Common myeloid progenitor, CD34-positive (primary cell): ENCODE measurements at regions not wholly inside any gene's neighbourhood (a gene's known extent, or its start where the extent isn't known, plus 50 kb on each side); places are given as distances from the start of the nearest gene placed in this dataset.

Source experiments
- CTCF ChIA-PET: fragments of 350-600 bp; sonication (Branson Sonifier 250); formaldehyde crosslinking; loops from one replicate; lab custom pipeline; 2021; ENCODE audit warnings: antibody characterized with exemption; lab: Charles Lee
- POLR2A ChIA-PET: fragments of 350-600 bp; sonication (Branson Sonifier 250); formaldehyde crosslinking; loops from one replicate; lab custom pipeline; 2021; ENCODE audit warnings: antibody characterized with exemption; lab: Charles Lee
- DNase-seq, 3 donors: peaks; one replicate each; pipeline versions ENCODE4 v3.0.0 to v3.0.0-alpha.2; 2013
- H3K27ac ChIP-seq, 2 experiments: 1 replicate in 1 of 2; 2 replicates in 1 of 2; pipeline ENCODE4 v1.7.0; 2013; ENCODE audit warnings: inconsistent platforms in 2 of 2, low read length in 2 of 2, mild to moderate bottlenecking in 2 of 2, low read depth in 1 of 2, moderate library complexity in 1 of 2; ENCODE audit not compliant: severe bottlenecking in 2 of 2, insufficient read depth in 1 of 2, poor library complexity in 1 of 2
- H3K27me3 ChIP-seq, 5 experiments: replicated peaks in 2 of 5; 1 replicate in 3 of 5; 2 replicates in 2 of 5; pipeline versions ENCODE4 v1.6.1 to v1.7.0; 2013; ENCODE audit warnings: low read length in 4 of 5, mild to moderate bottlenecking in 2 of 5, moderate library complexity in 2 of 5, inconsistent platforms in 1 of 5; ENCODE audit not compliant: insufficient read depth in 5 of 5, control insufficient read depth in 4 of 5
- H3K36me3 ChIP-seq, 4 experiments: 1 replicate in 2 of 4; 2 replicates in 2 of 4; pipeline versions ENCODE4 v1.6.1 to v1.7.0; 2013; ENCODE audit warnings: low read length in 3 of 4, control low read depth in 1 of 4, mild to moderate bottlenecking in 1 of 4; ENCODE audit not compliant: control insufficient read depth in 4 of 4, insufficient read depth in 4 of 4
- H3K4me1 ChIP-seq, 4 experiments: 1 replicate in 3 of 4; 2 replicates in 1 of 4; pipeline versions ENCODE4 v1.6.1 to v1.7.1; 2013; ENCODE audit warnings: low read length in 3 of 4, mild to moderate bottlenecking in 3 of 4, control low read depth in 1 of 4, inconsistent platforms in 1 of 4, moderate library complexity in 1 of 4; ENCODE audit not compliant: control insufficient read depth in 4 of 4, insufficient read depth in 4 of 4; ENCODE audit errors: control extremely low read depth in 1 of 4
- H3K4me3 ChIP-seq, 7 experiments: 1 replicate in 4 of 7; 2 replicates in 3 of 7; pipeline versions ENCODE4 v1.5.1 to v1.7.0; 2013; ENCODE audit warnings: mild to moderate bottlenecking in 7 of 7, low read length in 6 of 7, moderate library complexity in 6 of 7, inconsistent platforms in 2 of 7, low read depth in 2 of 7, control low read depth in 1 of 7; ENCODE audit not compliant: insufficient read depth in 4 of 7, control insufficient read depth in 1 of 7; ENCODE audit errors: extremely low read depth in 1 of 7
- H3K9me3 ChIP-seq, 5 experiments: 1 replicate in 4 of 5; 2 replicates in 1 of 5; pipeline versions ENCODE4 v1.6.1 to v1.7.1; 2013; ENCODE audit warnings: low read length in 4 of 5, mild to moderate bottlenecking in 2 of 5, inconsistent platforms in 1 of 5, low read depth in 1 of 5, moderate library complexity in 1 of 5; ENCODE audit not compliant: control insufficient read depth in 4 of 5, insufficient read depth in 2 of 5; ENCODE audit errors: control extremely low read depth in 1 of 5
- WGBS: methylation state at CpG from one replicate; pipeline ENCODE4 v1.1.5; 2013; ENCODE audit not compliant: insufficient coverage; 5-methylcytosine and 5-hydroxymethylcytosine counted together

DNA sequence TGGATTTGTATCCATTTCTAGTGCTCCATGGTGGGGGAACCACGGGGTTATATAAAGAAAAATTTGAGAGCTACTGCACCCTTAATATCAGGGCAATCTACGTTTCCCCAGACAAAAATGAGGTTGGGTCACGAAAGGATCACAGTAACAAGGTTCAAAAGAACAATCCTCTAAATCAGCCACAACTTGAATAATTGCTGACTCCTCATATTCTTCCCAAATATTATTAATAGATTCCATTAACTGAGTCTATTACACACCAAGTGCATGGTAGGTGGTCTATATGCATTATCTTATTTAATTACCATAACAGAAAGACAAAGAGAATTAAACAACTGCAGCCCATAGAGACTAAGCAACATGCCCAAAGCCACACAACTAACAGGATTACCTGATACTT is 438.2 kb downstream of the ETNK1 start:
- H3K9me3 ChIP-seq = no peaks in the 10 kb centered on the region
- no peak overlapping the region for H3K4me3 ChIP-seq
- no peaks in the 10 kb centered on the region for H3K36me3 ChIP-seq
- no peak for DNase-seq
- ChIA-PET POLR2A (no interaction called here), CTCF (no interaction called here)
- H3K4me1 ChIP-seq = no peaks in the 10 kb centered on the region
- 88% methylated on average over 2 of the region's 3 CpGs for WGBS
- no peak overlapping the region for H3K27ac ChIP-seq
- H3K27me3 ChIP-seq = no peaks in the 10 kb centered on the region

DNA sequence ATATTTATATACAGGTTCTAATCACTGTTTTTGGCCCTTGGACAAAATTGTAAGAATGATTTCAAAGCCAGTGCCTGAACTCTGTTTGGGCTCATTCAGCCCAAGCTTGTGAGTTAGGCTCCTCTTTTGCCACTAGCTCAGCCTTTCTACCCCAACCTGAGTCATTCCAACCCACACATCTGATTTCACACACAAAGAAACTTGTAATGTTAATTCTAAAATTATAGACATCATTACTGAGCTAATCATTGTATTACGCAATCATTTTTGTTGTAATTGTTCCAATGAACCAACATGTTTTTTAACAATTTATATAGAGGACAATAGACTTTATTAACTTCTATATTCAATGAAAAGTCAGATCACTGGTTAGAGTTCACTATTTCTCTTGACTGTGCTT is 441.1 kb downstream of the ETNK1 start:
- Histone ChIP-seq H3K27me3 (no peaks in the 10 kb centered on the region), H3K27ac (no peak overlapping the region), H3K4me1 (no peaks in the 10 kb centered on the region), H3K9me3 (no peaks in the 10 kb centered on the region), H3K4me3 (no peak overlapping the region), H3K36me3 (no peaks in the 10 kb centered on the region)
- ChIA-PET POLR2A (no interaction called here), CTCF (interaction anchor here (0.6 kb wide), 1 partner anchor 12 kb away, joined by 3 read pairs; no protein-coding TSS in a partner anchor)
- DNase-seq = no peak
- no CpG with 5 or more reads among the region's 1 CpG for WGBS

DNA sequence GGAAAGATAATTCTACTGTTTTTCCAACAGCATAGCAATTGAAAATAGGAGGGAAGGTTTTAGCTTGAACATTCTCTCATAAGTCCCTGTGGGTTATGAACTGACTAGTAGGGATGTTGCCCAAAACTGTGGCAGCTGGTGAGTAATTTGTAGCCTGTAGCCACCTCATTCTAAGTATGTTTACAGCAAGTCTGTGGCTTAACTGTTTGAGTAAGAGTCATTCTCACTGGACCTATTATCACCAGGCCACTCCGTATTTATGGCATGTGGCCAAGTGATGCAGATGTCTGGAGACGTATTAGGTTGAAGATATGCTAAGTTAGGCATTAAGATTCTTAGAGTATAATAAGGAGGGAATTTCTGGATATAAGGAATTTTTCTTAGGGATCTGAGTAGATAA is 458.3 kb downstream of the ETNK1 start:
- no peak overlapping the region for H3K4me3 ChIP-seq
- ChIA-PET POLR2A (no interaction called here), CTCF (no interaction called here)
- WGBS = no CpG with 5 or more reads among the region's 2 CpGs
- H3K27me3 ChIP-seq = no peaks in the 10 kb centered on the region
- H3K27ac ChIP-seq = no peak overlapping the region
- DNase-seq = no peak
- no peaks in the 10 kb centered on the region for H3K4me1 ChIP-seq
- H3K36me3 ChIP-seq = no peaks in the 10 kb centered on the region
- no peaks in the 10 kb centered on the region for H3K9me3 ChIP-seq

DNA sequence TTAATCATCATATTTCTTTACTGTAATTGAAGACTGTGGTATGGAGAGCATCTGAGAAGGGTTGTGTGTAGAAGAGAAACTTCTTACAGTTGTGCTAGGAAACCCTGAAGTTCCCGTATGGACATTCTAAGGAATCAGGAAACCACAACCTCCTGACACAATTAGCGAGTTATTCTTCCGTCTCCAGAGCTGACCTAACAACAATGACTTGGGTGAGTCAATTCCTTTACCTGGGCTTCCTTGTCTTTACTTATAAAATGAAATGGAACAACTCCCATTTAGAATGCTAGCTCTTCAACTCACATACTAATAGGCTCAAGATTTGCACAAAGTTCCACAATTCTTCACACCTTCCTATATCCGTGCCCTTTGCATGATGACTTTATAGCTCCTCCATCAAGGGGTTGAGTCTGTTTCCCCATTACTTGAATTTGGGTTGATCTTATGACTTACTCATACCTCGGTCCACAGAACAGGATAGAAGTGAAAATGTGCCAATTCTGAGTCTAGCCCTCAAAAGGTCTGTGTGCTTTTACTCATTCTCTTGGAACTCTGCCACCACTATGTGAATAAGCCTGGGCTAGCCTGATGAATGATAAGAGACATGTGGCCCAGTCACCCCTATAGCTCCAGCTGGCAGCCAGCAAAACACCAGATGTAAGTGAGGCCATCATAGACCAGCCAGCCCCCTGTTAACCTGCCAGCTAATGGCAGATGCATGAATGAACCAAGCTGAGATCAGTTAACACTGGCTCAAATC is 459.4 kb downstream of the ETNK1 start:
- ChIA-PET CTCF (no interaction called here), POLR2A (no interaction called here)
- Histone ChIP-seq H3K36me3 (no peaks in the 10 kb centered on the region), H3K9me3 (no peaks in the 10 kb centered on the region), H3K27ac (no peak overlapping the region), H3K4me3 (no peak overlapping the region), H3K27me3 (no peaks in the 10 kb centered on the region), H3K4me1 (no peaks in the 10 kb centered on the region)
- DNase-seq = no peak
- 92% methylated on average over 5 of the region's 5 CpGs for WGBS

DNA sequence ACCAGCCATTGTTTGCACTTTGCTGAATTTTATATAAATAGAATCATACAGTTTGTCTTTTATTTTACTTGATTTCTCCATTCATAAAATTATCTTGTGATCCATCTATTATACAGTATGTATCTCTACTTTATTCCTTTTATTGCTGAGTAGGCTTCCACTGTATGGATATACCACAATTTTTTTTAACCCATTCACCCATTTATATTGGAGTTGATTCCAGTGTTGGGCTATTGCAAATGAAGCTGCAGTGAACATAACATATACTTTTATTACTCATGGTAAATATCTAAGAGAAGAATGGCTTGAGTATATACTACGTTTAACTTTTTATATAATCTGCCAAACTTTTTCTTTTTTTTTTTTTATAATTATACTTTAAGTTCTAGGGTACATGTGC is 463.6 kb downstream of the ETNK1 start:
- WGBS = no CpG with 5 or more reads among the region's 1 CpG
- H3K4me1 ChIP-seq = no peaks in the 10 kb centered on the region
- CTCF ChIA-PET = no interaction called here
- no peak overlapping the region for H3K4me3 ChIP-seq
- no peak for DNase-seq
- no peaks in the 10 kb centered on the region for H3K27me3 ChIP-seq
- no peak overlapping the region for H3K27ac ChIP-seq
- POLR2A ChIA-PET = no interaction called here
- H3K9me3 ChIP-seq = no peaks in the 10 kb centered on the region
- H3K36me3 ChIP-seq = no peaks in the 10 kb centered on the region

GRCh38 chr12:23093488-23093887 is 468.5 kb downstream of the ETNK1 start:
- Histone ChIP-seq H3K27me3 (no peaks in the 10 kb centered on the region), H3K4me1 (no peaks in the 10 kb centered on the region), H3K4me3 (no peak overlapping the region), H3K9me3 (no peaks in the 10 kb centered on the region), H3K36me3 (no peaks in the 10 kb centered on the region), H3K27ac (no peak overlapping the region)
- WGBS = 100% methylated on average over 2 of the region's 2 CpGs
- no peak for DNase-seq
- POLR2A ChIA-PET = no interaction called here
- CTCF ChIA-PET = no interaction called here

DNA sequence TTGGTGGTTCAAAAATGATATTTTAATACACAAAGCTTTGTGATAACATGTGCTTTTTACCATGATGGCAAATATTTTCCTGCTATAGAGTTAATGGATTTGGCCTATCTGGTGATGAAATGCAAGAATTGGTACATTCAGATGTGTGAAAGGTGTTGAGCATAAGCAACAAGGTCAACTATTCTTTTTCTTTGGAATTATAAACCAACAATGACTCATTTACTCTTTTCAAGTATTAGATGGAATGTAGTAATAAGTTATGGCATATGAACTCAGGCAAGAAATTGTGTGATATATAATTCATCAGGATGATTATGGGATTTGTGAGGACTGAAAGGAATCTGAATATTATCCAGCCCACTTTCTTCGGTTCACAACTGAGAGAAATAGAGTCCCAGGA is 471.4 kb downstream of the ETNK1 start:
- Histone ChIP-seq H3K4me1 (no peaks in the 10 kb centered on the region), H3K27ac (no peak overlapping the region), H3K27me3 (no peaks in the 10 kb centered on the region), H3K4me3 (no peak overlapping the region), H3K36me3 (no peaks in the 10 kb centered on the region), H3K9me3 (no peaks in the 10 kb centered on the region)
- CTCF ChIA-PET = no interaction called here
- POLR2A ChIA-PET = no interaction called here
- no peak for DNase-seq
- no CpG with 5 or more reads among the region's 1 CpG for WGBS
